Naive thymus-derived CD4-positive, alpha-beta T cell (primary cell): ENCODE measurements at regions not wholly inside any gene's neighbourhood (a gene's known extent, or its start where the extent isn't known, plus 50 kb on each side); places are given as distances from the start of the nearest gene placed in this dataset.

Source experiments
- ATAC-seq: fragments of 150-1000 bp; cut with Tn5 transposase; 2 replicates; pipeline ENCODE4 v1.10.0; 2021; ENCODE audit warnings: mild to moderate bottlenecking, moderate library complexity
- CTCF ChIA-PET: fragments of 350-600 bp; sonication (Branson Sonifier 250); formaldehyde crosslinking; loops from one replicate; lab custom pipeline; 2021; ENCODE audit warnings: antibody characterized with exemption; lab: Charles Lee
- POLR2A ChIA-PET: fragments of 350-600 bp; sonication (Branson Sonifier 250); formaldehyde crosslinking; loops from one replicate; lab custom pipeline; 2021; ENCODE audit warnings: antibody characterized with exemption, inconsistent platforms; lab: Charles Lee
- DNase-seq, 9 donors: peaks; one replicate each; pipeline versions ENCODE4 v3.0.0 to v3.0.0-alpha.2; 2020 to 2022; ENCODE audit warnings: mixed read lengths in 1 of 9
- H3K27ac ChIP-seq: one replicate; pipeline ENCODE4 v1.7.0; 2013; ENCODE audit warnings: mild to moderate bottlenecking, low read depth, low read length, moderate library complexity
- H3K27me3 ChIP-seq, 2 donors: one replicate each; pipeline ENCODE4 v1.7.0; 2013; ENCODE audit warnings: low read length in 2 of 2, mild to moderate bottlenecking in 2 of 2, moderate library complexity in 2 of 2; ENCODE audit not compliant: control insufficient read depth in 2 of 2, insufficient read depth in 2 of 2
- H3K36me3 ChIP-seq, 3 experiments: 1 replicate in 2 of 3; 2 replicates in 1 of 3; pipeline ENCODE4 v1.7.0; 2013; ENCODE audit warnings: low read length in 3 of 3, mild to moderate bottlenecking in 3 of 3, moderate library complexity in 1 of 3; ENCODE audit not compliant: insufficient read depth in 3 of 3, control insufficient read depth in 2 of 3
- H3K4me1 ChIP-seq, 2 donors: one replicate each; pipeline ENCODE4 v1.7.0; 2013; ENCODE audit warnings: low read length in 2 of 2, mild to moderate bottlenecking in 2 of 2, moderate library complexity in 1 of 2; ENCODE audit not compliant: control insufficient read depth in 2 of 2, insufficient read depth in 2 of 2
- H3K4me3 ChIP-seq: 2 replicates; pipeline ENCODE4 v1.7.0; 2013; ENCODE audit warnings: mild to moderate bottlenecking, low read length
- H3K9me3 ChIP-seq, 3 experiments: 1 replicate in 2 of 3; 2 replicates in 1 of 3; pipeline ENCODE4 v1.7.0; 2013; ENCODE audit warnings: low read length in 3 of 3; ENCODE audit not compliant: control insufficient read depth in 2 of 3
- H3K27ac Mint-ChIP-seq, 9 donors: one replicate each; pipeline ENCODE4 v1.8.0; 2020 to 2022; ENCODE audit warnings: mixed read lengths in 9 of 9, mild to moderate bottlenecking in 8 of 9, moderate library complexity in 5 of 9, inconsistent platforms in 2 of 9
- H3K27me3 Mint-ChIP-seq, 5 donors: one replicate each; pipeline ENCODE4 v1.8.0; 2021 to 2022; ENCODE audit warnings: mixed read lengths in 5 of 5, mild to moderate bottlenecking in 1 of 5
- H3K36me3 Mint-ChIP-seq, 5 donors: one replicate each; pipeline ENCODE4 v1.8.0; 2020 to 2022; ENCODE audit warnings: mixed read lengths in 5 of 5, mild to moderate bottlenecking in 3 of 5, inconsistent platforms in 1 of 5
- H3K4me1 Mint-ChIP-seq, 7 donors: one replicate each; pipeline ENCODE4 v1.8.0; 2020 to 2022; ENCODE audit warnings: mixed read lengths in 7 of 7, mild to moderate bottlenecking in 3 of 7, inconsistent platforms in 1 of 7
- H3K4me3 Mint-ChIP-seq, 10 donors: one replicate each; pipeline ENCODE4 v1.8.0; 2020 to 2022; ENCODE audit warnings: mild to moderate bottlenecking in 10 of 10, mixed read lengths in 10 of 10, moderate library complexity in 6 of 10, inconsistent platforms in 2 of 10
- H3K9me3 Mint-ChIP-seq, 11 donors: one replicate each; pipeline ENCODE4 v1.8.0; 2020 to 2022; ENCODE audit warnings: mixed read lengths in 11 of 11, mild to moderate bottlenecking in 4 of 11, inconsistent platforms in 1 of 11, moderate library complexity in 1 of 11
- intact Hi-C, 2 donors: fragments of 100-400 bp; cut with micrococcal nuclease; formaldehyde crosslinking; loops; one replicate each; pipeline ENCODE4 v1.15.1; 2023

DNA sequence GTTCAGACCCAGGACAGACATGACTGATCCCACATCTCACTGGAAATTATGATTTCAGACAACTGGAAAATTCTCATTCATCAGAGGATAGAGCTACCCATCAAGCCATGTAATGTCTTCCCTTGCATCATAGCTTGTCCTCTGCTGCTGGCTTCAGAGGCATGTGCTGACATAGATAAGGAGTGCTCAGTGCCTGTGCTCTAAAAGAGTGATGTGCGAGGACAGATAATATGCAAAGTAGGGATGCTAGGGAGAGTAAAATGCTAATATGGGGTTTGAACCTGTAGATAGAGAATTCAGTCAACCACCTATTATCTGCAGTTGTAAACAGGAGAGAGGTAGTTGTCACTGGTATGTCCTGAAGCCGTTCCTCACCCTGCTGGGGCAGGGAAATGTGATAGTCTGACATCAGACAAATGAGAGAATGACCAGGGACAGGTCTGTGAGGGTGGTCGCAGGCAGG is 349.7 kb upstream of the CCL2 start:
- H3K4me1 ChIP-seq: no peaks in the 10 kb centered on the region
- Mint-ChIP-seq H3K27ac (no peak overlapping the region), H3K36me3 (no peaks in the 10 kb centered on the region), H3K27me3 (peaks cover 8 to 36% (median 19%) of the 10 kb centered on the region in 5 donors), H3K9me3 (peaks cover 0 to 12% (median 0%) of the 10 kb centered on the region in 11 donors), H3K4me1 (no peaks in the 10 kb centered on the region), H3K4me3 (no peak overlapping the region)
- POLR2A ChIA-PET: no interaction called here
- DNase-seq (no peak), ATAC-seq (no peak)
- H3K4me3 ChIP-seq: no peak overlapping the region
- CTCF ChIA-PET: no interaction called here
- intact Hi-C loops: no loop called here
- no peak overlapping the region for H3K27ac ChIP-seq
- no peaks in the 10 kb centered on the region for H3K36me3 ChIP-seq
- no peaks in the 10 kb centered on the region for H3K9me3 ChIP-seq
- no peaks in the 10 kb centered on the region for H3K27me3 ChIP-seq

DNA sequence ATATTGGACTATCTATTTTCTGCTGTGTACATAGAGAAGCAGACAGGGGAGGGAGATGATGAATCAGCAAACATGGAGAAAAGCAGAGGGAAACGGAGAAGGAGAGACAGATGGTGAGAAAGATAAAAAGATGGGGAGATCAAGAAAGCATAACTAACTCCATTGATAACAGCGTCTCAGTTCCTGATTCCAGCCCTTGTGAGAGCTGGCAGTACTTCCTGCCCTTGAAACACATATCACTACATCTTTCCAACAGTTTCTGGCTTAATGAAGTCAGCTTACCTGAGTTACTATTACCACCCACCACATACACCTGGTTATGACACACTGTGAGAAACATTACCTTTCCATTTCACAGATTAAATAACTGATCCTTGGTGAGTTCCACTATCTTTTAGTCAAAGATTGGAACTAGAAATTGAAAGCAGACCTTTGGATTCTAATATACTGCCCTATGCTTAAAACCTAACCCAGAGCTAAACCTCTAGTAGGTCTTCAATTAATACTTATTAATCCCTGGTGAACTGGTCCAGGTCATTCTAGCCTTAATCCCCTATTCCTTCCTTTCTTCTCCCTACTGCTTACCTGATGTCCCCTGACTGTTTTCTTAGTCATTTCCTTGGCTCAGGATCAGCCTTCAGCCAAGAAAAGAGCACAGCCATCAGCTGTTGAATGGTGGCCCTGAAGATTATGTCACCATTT is 346.6 kb upstream of the CCL2 start:
- intact Hi-C loops: no loop called here
- no peaks in the 10 kb centered on the region for H3K27me3 ChIP-seq
- H3K4me3 ChIP-seq: no peak overlapping the region
- H3K4me1 ChIP-seq: no peaks in the 10 kb centered on the region
- no peak overlapping the region for H3K27ac ChIP-seq
- Mint-ChIP-seq H3K27me3 (peaks cover 0 to 23% (median 11%) of the 10 kb centered on the region in 5 donors), H3K36me3 (no peaks in the 10 kb centered on the region), H3K4me1 (no peaks in the 10 kb centered on the region), H3K9me3 (peaks cover 0 to 12% (median 0%) of the 10 kb centered on the region in 11 donors), H3K4me3 (no peak overlapping the region), H3K27ac (no peak overlapping the region)
- no peaks in the 10 kb centered on the region for H3K9me3 ChIP-seq
- DNase-seq: no peak
- ChIA-PET POLR2A (no interaction called here), CTCF (no interaction called here)
- no peaks in the 10 kb centered on the region for H3K36me3 ChIP-seq
- no peak for ATAC-seq

DNA sequence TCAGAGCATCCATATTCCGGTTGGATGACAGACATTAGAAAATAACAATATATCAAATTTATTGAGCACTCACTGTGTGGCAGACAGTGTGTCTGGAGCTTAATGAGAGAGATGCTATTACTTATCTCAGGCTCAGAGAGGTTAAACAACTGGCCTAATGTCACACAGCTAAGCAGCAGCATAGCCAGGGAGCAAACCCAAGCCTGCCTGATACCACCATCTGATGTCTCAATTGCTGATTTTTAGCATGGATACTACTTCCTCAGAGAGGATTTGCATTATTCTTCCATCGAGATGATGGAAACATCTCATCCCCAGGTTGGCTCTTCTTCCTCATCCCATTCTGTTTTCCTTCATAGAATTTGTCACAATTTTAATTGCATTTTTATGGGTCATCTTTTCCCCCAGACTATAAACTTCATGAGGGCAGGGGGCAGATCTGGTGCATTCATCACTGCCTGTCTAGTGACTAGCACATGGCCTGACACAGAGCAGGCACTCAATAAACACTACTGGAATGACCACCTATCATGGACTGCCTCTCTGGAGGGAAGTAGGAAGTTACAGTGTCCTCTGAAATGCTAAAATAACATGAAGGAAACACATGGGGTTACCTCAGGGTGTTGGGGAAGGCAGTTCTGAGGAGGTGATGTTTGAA is 344.8 kb upstream of the CCL2 start:
- no peaks in the 10 kb centered on the region for H3K4me1 ChIP-seq
- intact Hi-C loops: no loop called here
- CTCF ChIA-PET: interaction anchor here (0.7 kb wide), 1 partner anchor 643 kb away, joined by 3 read pairs; no protein-coding TSS in a partner anchor
- Mint-ChIP-seq H3K36me3 (no peaks in the 10 kb centered on the region), H3K4me3 (no peak overlapping the region), H3K9me3 (peaks cover 0 to 12% (median 0%) of the 10 kb centered on the region in 11 donors), H3K27me3 (peaks cover 0 to 23% (median 11%) of the 10 kb centered on the region in 5 donors), H3K27ac (no peak overlapping the region), H3K4me1 (no peaks in the 10 kb centered on the region)
- DNase-seq (no peak), ATAC-seq (no peak)
- H3K27me3 ChIP-seq: no peaks in the 10 kb centered on the region
- no peak overlapping the region for H3K27ac ChIP-seq
- POLR2A ChIA-PET: no interaction called here
- no peaks in the 10 kb centered on the region for H3K36me3 ChIP-seq
- H3K4me3 ChIP-seq: no peak overlapping the region
- H3K9me3 ChIP-seq: no peaks in the 10 kb centered on the region

DNA sequence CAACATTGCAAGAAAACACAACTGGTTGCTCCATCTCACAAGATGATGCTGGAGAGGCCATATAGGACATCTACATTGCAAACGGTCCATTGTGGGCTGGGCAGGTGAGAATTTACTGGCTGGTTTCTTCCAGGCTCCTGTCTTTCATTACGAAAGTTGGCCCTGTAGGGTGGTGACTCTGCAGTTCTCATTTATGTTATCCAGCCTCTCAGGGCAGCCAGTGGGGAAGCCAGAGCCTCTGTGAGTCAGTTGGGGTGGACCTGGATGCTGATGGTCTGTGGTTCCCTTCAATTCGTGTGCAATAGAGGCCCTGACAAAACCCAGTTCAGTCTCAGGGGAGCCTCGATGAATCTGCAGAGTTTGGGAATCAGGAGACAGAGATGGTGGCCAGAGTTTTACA is 341.0 kb upstream of the CCL2 start:
- Mint-ChIP-seq H3K36me3 (no peaks in the 10 kb centered on the region), H3K4me3 (no peak overlapping the region), H3K27me3 (peaks cover 2 to 28% (median 11%) of the 10 kb centered on the region in 5 donors), H3K9me3 (peaks cover 0 to 5% (median 0%) of the 10 kb centered on the region in 11 donors), H3K27ac (no peak overlapping the region), H3K4me1 (no peaks in the 10 kb centered on the region)
- DNase-seq: no peak
- Histone ChIP-seq H3K36me3 (no peaks in the 10 kb centered on the region), H3K9me3 (no peaks in the 10 kb centered on the region), H3K4me3 (no peak overlapping the region), H3K27ac (no peak overlapping the region), H3K27me3 (no peaks in the 10 kb centered on the region), H3K4me1 (no peaks in the 10 kb centered on the region)
- no peak for ATAC-seq
- POLR2A ChIA-PET: no interaction called here
- intact Hi-C loops: no loop called here
- CTCF ChIA-PET: no interaction called here

DNA sequence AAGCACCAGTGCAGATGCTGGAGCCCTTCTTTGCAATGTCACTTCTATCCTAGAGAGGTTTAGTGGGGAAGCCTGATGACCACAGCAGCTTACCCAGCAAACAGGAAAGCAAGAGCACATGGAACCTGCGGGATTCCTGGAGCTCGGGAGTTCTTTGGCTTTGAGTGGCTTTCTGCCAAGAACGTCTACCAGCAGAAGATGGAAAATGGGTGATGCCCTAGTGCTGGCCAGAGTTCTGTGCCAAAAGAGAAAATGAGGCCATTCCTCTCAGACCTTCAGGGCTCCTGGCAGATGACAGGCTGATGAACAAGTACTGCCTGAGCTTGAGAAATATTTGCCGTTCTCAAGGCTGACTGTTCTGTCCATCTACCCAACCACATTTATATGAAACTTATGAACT is 332.1 kb upstream of the CCL2 start:
- Mint-ChIP-seq H3K9me3 (peaks cover 0 to 9% (median 0%) of the 10 kb centered on the region in 11 donors), H3K36me3 (no peaks in the 10 kb centered on the region), H3K4me3 (no peak overlapping the region), H3K27me3 (peaks cover 5 to 42% (median 14%) of the 10 kb centered on the region in 5 donors), H3K4me1 (no peaks in the 10 kb centered on the region), H3K27ac (no peak overlapping the region)
- no peak for DNase-seq
- no peaks in the 10 kb centered on the region for H3K27me3 ChIP-seq
- ChIA-PET CTCF (no interaction called here), POLR2A (no interaction called here)
- no peak overlapping the region for H3K27ac ChIP-seq
- no peaks in the 10 kb centered on the region for H3K36me3 ChIP-seq
- ATAC-seq: no peak
- no peak overlapping the region for H3K4me3 ChIP-seq
- intact Hi-C loops: no loop called here
- no peaks in the 10 kb centered on the region for H3K9me3 ChIP-seq
- no peaks in the 10 kb centered on the region for H3K4me1 ChIP-seq

DNA sequence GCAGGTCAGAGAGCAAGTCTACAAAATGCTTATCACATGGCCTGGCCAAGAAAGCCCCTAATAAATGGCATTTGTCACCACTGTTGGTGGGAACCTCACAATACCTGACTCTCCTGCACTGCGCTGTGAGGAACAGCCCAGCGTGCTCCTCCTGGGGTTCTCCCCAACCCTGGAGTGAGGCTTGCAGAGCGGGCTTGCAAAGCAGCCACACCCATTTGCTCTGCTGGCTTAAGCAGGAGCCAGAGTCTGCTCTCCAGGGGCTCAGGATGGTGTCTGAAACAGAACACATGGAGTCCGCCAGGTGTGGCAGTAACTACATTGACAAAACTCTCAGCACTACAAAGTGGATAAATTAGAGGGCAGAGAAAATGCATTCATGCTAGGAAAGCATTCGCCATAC is 331.0 kb upstream of the CCL2 start:
- Histone ChIP-seq H3K4me3 (no peak overlapping the region), H3K27me3 (no peaks in the 10 kb centered on the region), H3K4me1 (no peaks in the 10 kb centered on the region), H3K36me3 (no peaks in the 10 kb centered on the region), H3K9me3 (no peaks in the 10 kb centered on the region), H3K27ac (no peak overlapping the region)
- Mint-ChIP-seq H3K27ac (no peak overlapping the region), H3K9me3 (peaks cover 0 to 6% (median 0%) of the 10 kb centered on the region in 11 donors), H3K4me3 (no peak overlapping the region), H3K4me1 (no peaks in the 10 kb centered on the region), H3K27me3 (peaks cover 6 to 38% (median 10%) of the 10 kb centered on the region in 5 donors), H3K36me3 (no peaks in the 10 kb centered on the region)
- ChIA-PET POLR2A (no interaction called here), CTCF (no interaction called here)
- DNase-seq: no peak
- no peak for ATAC-seq
- intact Hi-C loops: no loop called here

DNA sequence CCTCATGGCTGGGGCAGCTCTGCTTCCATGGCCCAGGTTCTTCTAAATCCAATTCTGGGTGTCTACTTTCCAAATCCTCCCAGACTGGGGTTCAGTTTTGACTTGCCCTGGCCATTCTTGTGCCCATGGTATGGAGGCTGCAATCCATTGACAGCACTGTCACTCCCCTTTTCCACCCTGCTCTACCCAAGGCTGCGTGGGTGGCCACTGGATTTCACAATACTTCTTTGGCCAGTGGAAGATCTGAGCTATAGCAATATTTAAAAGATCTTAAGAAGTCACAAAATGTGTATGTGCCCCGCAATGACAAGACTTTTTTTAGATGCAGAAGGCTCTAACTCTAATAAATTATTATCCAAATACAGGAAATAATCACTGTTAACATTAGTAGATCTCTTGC is 329.4 kb upstream of the CCL2 start:
- no peak overlapping the region for H3K27ac Mint-ChIP-seq
- peaks cover 0 to 6% (median 0%) of the 10 kb centered on the region in 11 donors for H3K9me3 Mint-ChIP-seq
- CTCF ChIA-PET: no interaction called here
- Histone ChIP-seq H3K4me3 (no peak overlapping the region), H3K36me3 (no peaks in the 10 kb centered on the region), H3K4me1 (no peaks in the 10 kb centered on the region), H3K27me3 (no peaks in the 10 kb centered on the region), H3K27ac (no peak overlapping the region), H3K9me3 (no peaks in the 10 kb centered on the region)
- no peak overlapping the region for H3K4me3 Mint-ChIP-seq
- no peak for DNase-seq
- H3K4me1 Mint-ChIP-seq: no peaks in the 10 kb centered on the region
- intact Hi-C loops: no loop called here
- ATAC-seq: no peak
- H3K36me3 Mint-ChIP-seq: no peaks in the 10 kb centered on the region
- H3K27me3 Mint-ChIP-seq: peaks cover 8 to 42% (median 10%) of the 10 kb centered on the region in 5 donors
- POLR2A ChIA-PET: no interaction called here
